ENCODE measurements at regions not wholly inside any gene's neighbourhood (a gene's known extent, or its start where the extent isn't known, plus 50 kb on each side); places are given as distances from the start of the nearest gene placed in this dataset.
A peak's percentile ranks its signal among the peaks of the same experiment; 100 is the strongest.
"Not testable (repeated sequence)": the region's sequence is repeated elsewhere in the genome, so short reads cannot be mapped to it uniquely, and the experiment has no call there.

DNA sequence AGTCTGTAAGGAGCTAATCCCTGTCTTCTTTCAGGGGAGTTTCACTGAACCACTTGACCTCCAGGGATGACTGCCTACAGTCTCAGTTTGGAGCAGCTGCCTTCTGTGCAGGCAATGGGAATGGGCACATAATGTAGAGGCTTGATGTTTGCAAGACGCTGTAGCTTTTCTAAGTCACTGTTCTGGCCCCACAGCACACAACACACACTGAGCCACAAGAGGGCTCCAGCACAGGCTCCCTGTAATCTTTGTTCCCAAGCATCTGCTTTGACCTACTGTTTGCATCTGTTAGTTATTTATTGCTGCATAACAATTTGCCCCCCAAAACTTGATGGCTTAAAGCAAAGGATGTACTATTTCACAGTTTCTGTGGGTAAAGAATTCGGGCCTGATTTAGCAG, 419.0 kb upstream of the ASIC2 start:
- DNase-seq, result no peak

DNA sequence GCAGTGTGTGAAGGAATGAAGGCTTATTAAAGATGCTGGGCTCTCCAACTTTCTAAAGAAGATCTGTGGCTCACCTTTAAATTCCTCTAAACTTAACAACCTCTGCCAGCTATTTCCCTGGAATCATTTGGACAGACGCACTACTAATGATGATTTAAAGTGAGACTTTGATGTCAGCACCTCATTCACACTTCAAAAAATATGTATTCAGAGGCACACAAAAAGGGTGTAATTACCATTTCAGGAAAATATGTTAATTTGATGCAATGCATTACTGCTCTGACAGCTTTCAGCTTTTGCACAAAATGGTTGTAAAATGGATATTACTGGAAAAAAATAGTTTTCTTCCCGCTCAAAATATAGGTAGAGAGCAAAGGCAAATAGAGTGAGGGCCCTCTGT, 423.9 kb upstream of the ASIC2 start:
- DNase-seq, result no peak

DNA sequence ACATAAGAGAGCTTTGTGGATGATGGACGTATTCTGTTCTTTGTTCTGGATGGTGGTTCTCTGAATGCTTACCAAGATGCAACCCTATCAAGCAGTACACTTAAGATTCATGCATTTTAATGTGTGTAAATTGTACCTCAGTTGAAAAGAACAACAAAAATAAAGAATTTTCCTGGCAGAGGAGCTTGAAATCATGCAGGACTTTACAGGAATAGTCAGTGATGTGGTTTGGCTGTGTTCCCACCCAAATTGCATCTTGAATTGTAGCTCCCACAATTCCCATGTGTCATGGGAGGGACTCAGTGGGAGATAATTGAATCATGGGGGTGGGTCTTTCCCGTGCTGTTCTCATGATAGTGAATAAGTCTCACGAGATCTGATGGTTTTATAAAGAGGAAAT, 430.6 kb upstream of the ASIC2 start:
- not testable (repeated sequence) for DNase-seq

DNA sequence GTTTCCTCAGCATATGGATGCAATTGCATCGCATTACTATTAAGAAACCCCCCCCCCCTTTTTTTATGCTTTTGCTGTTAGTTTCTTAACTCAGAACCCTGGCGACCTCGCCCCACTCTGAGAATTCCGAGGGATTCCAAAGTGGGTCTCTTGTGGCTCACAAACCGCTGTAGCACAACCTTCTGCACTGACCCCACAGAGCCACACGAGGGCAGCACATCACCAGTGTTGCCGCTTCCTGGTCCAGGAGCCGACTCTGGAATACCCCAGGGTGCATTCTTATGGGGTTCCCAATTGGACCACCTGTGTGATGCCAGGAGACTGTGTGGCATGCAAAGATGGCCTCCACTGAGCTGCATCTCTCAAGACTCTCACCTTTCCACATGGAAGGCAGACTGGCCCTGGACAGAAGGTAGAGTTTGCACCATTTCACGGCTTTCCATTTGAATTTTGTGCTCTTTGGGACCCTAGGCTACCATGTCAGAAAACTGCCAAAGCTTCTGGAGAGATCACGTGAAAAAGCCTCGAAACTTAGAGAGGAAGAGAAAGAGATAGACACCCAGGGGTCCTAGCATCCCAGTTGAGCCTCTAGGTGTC, 432.7 kb upstream of the ASIC2 start:
- DNase-seq, result peak; percentile 20

DNA sequence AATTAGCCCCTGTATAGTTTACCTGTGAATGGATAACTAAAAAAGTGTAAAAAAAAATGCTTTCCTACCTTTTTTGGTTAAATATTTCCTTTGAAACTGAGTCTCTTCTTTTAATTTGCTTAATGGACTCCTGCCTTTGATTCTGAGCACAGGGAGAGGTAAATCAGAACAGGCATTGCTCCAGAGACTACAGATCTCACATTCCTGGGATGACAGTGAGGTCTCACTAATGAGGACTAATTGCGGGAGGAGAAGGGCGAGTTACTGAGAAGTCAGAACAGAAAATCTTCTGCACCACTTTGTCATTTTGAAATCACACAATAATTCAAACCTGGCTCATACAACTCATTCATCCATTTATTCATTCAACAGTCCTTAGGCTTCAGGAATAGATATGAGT, 437.0 kb upstream of the ASIC2 start:
- DNase-seq, result no peak

DNA sequence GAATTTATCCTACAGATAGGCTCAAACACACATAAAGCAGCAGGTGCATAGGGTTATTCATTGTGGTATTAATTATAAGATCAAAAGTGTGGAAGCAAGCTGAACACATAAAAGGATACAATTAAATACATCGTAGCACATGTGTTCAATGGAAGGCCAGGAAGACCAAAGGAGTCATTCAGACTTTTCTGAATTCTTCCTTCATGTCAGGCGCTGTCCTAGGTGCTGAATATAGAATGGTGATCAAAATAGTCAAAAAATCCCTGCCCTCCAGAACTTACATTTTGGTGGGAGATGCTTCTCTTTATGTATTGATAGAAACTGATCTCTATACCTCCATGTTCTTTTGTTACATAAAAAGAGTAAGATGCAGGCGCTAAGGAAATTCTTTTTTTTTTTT, 439.0 kb upstream of the ASIC2 start:
- no peak for DNase-seq

DNA sequence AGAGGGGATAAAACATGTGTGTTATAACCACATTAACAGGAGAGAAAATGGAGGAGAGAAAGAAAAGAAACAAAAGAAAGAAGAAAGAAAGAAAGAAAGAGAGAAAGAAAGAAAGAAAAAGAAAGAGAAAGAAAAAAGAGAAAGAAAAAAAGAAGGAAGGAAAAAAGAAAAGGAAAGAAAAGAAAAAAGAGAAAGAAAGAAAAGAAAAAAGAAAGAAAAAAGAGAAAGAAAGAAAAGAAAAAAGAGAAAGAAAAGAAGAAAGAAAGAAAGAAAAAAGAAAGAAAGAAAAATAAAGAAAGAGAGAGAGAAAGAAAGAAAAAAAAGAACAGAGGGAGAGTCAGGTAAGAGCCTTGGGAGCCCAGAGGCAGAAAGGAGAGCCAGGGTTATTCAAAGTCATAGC, 446.6 kb upstream of the ASIC2 start:
- DNase-seq, result no peak

DNA sequence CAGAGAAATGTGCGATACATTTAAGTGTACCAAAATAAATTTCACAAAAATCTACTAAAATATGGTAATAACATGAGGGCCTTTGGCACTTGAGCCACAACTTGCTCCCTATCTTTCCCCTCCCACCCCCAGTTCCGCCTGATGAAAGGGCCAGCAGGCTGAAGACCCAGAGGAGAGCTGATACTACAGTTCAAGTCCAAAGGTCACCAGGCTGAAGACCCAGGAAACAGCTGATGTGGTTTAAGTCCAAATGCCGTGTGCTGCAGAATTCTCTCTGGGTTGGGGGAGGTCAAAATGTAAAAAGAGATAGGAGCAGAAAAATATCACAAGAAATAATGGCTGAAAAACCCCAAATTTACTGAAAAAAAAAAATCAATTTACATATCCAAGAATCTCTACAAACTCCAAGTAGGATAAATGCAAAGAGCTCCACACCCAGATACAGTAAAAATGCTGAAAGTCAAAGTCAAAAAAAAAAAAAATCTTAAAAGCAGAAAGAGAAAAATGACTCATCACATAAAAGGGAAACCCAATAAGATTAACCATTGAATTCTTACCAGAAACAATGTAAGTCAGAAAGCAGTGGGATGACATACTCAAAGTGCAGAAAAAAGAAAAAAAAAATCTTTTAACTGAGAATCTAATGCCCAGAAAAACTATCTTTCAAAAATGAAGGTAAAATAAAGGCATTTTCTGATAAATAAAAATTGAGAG, 452.1 kb upstream of the ASIC2 start:
- DNase-seq, result no peak

DNA sequence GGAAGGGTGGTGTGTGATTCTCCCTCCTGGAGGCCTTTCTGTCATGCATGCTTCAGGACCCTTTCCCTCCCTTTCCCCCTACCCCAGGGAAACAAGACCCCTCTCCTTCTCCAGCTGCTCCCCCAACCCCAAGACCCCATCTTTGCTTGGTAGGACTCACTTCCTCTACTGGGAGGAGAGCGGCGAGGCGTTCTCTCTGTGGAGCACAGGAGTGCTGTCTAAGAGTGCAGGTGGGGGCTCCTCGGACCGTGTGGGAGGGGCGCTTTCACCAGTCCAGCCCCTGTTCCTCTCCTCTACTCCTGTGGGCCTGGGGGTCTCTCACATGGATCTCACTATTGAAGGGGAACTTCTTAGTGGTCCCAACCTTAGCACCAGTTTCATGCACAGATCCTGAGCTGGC, 456.1 kb upstream of the ASIC2 start:
- no peak for DNase-seq

DNA sequence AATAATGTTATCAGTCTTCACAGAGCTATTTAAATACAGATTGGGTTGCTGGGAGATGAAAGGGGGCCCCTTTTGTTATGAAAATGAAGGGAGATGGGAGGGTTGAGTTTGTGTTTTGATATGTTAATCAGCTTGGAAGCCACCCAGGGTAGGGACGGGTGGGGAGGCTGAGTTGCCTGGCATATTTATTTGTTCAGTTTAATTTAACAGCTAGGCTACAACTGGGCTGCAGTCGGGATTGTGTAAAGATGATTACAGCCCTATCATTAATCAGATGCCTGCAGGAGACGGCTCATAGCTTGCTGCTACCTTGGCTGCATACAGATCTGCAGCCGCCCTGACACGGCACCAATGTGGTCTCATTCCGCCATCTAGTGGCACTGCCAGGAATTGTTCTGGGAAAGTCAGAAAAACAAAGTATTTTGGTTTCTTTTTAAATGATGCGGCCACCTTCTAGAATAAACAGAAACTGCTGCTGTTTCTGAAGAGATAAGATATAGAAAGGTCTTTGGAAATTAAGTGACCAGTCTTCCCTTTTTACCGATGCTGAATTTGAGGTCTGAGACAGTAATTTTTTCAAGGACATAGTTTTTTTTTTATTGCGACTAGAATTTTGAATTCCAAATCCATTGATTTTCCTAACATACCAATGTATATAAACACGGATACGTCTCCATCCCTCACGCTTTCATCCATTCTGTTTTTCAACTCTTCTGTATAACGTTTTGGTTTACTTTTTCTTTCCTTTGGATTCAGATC, 458.0 kb upstream of the ASIC2 start:
- DNase-seq, result peak; percentile 15

DNA sequence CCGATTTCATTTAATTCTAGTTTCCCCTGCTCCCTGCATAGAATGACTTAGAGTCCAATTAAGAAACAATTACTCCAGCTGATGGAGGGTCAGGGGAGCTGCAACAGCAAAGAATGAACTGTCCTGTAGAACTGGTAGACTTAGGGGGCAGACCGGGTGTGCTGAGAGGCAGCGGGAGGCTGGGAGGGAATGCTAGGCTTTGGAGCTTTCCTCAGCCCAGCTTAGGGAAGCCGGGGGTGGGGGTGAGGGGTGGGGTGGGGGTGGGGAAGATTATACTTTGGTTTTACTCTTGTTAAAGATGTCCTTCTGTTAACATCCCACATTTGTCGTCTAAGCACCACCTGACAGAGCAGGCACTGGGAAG, 458.6 kb upstream of the ASIC2 start:
- DNase-seq, result no peak

DNA sequence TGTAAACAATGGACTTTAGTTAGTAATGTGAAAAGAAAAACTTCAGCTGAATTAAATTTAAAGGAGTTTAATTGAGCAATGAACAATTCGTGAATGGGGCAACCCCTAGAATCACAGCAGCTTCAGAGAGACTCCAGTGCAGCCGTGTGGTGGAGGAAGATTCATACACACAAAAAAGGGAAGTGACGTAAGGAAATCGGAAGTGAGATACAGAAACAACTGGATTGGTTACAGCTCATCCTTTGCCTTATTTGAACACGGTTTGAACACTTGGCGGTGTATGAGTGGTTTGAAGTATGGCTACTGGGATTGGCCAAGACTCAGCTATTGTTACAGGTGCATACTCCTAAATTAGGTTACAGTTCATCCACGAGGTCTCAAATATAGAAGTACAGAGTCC, 460.4 kb upstream of the ASIC2 start:
- no peak for DNase-seq

DNA sequence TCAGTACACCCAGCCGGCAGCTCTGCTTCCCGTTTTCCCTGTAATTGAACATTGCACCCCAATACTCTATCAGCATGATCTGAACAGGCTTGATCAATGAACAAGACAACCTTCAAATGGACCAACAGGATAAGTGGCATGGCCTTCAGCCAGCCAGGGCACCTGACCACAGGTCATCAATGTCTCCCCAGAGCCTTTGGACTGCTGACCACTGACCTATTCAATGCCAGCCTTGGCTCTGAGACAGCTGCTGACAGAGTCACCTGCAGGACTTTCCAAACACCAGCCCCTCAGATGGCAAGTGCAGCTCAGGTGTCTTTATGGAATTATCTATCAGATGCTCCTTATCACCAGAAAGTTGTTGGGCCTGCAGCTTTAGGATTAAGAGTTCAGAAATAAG, 462.9 kb upstream of the ASIC2 start:
- DNase-seq, result no peak

DNA sequence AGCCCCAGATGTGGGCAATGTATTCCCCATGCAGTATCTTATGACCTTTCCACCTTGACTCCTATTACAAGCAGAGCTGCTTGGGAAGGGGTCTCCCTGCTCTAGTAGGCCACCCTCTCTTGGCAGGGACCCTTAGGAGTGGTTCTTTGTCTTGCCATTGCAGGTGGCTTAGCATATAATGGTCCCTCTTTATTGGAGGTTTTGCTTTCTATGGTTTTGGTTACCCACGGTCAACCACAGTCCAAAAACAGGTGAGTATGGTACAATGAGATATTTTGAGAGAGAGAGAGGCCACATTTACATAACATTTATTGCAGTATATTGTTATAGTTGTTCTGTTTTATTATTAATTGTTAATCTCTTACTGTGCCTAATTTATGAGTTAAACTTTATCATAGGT, 472.8 kb upstream of the ASIC2 start:
- no peak for DNase-seq

DNA sequence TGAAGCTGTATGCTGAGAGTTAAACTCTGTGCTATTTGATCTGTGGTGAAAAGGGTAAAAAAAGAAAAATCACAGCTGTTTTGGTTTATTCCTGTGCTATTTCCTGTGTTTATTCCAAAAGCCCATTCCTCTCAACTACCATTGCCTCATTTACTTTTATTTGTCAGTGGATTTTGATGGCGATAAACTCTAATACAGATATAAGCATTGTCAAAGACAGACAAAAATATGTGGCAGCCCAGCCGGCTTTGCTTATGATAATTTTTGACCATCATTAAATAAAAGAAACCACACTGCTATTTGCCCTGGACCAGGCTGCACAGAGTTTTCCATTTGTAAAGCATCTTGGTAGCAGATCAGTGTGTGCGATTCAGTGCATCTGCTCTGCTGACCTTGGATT, 473.6 kb upstream of the ASIC2 start:
- DNase-seq, result no peak

DNA sequence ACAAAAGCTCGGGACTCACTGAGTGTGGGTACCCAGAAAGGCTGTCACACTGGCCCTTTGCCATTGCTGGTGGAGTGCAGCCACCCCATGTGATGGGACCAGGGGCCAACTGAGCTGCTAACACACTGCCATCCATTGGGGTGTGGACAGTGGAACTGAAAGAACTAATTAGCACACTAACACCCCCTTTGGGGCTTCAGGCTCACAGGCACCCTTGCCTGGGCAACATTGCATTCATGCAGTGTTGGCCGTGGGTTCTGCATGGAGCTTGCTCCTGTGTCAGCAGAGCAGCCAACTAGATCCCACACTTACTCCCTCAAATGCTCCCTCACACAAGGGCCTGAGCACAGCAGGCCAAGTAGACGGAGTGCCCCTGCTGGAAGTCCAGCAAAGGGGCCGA, 476.0 kb upstream of the ASIC2 start:
- no peak for DNase-seq

DNA sequence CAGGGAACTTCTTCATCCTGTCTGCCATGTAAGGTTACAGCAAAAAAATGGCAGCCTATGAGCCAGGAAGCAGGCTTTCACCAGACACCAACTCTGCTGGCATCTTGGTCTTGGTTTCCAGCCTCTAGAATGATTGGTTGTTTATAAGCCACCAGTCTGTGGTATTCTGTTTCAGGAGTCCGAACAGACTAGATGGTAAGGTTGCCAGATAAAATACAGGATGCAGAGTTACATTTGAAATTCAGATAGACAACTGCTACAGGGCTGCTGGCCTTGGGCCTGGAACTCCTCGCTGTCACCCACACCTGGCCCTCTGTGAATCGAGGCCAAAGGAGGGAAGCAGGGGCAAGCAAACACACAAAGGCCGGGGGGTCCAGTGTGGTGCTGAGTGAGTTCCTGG, 478.8 kb upstream of the CCL2 start:
- DNase-seq, result no peak

DNA sequence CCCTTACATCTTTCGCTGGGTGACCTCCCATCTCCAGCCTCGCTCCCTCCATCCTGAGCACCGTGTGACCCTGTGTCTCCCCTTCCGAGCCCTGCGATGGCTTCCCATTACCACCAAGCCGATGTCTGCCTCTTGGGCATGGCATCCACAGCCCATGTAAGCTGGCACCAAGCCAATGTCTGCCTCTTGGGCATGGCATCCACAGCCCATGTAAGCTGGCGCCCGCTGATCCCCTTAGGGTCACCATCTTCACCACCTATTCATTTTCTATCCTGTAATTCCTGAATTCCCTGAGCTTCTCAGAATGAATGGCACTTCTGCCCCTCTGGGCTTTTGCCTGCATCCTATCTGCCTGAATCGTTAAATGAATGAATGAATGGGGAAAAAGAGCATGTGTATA, 478.2 kb upstream of the CCL2 start:
- DNase-seq, result no peak

DNA sequence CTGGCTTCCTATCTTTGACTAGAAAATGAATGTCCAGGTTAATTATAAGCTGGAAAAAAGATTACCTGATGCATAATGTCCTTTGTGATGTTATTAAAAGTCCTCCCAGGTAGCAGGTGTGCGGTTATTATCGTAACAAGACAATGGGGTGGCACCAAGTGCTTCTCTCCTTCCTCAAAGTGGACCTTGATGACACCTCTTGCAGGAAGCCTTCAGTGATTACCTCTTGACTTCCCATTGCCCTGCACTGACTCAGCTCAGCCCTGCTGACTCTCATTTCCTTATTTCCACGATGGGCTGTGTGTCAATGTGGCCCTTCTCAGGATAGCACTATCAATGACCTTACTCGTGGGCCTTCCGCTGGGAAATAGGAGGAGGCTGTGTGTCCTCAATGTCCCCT, 477.4 kb upstream of the CCL2 start:
- no peak for DNase-seq

DNA sequence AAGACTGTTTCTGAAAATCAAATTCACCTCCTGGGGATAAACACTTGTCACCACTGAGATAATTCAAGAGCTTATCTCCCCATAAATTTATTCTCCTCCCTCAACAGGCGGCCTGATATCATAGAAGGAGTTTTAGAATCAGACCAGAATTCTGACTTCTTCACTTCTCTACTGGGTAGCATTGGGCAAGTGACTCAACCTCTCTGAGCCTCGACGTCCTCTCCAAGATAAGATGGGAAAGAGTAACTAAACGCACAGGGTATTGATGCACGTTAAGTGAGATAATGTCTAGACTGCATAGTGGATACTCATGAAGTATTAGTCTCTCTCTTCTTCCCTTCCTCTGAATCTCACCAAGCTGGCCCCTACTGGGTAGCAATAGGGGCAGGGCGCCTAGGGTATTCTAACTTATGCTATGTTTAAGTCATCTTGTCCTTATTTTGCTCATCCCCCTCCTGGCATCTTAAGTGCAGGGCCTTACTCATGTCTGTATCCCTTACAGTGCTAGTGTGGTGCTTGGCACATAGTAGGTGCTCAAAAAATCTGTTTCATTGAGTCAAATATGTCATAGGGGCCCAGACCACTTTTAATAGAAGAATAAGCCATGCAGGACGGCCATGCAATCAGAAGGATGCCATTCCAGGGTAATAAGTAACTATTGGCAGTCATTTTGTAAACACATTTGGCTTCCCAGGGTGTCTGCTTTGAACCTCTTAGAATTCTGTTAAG, 476.4 kb upstream of the CCL2 start:
- no peak for DNase-seq

DNA sequence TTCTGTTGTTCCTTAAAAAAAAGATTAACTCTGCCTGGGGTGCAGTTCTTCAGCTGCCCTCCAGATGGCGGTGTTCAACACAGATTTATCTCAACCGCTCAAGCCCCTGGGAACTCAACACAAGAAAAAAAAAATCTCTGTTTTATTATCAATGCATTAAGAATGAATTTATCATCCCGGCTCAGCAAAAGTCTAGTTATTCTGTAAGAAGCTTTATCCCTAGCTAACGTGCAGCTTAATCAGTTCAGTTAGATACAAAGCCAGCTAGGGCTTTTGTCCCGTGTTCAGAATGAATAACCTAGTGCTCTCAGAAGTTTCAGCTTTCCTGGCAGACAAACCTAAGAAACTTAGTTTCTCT, 475.9 kb upstream of the CCL2 start:
- DNase-seq, result peak; percentile 48

DNA sequence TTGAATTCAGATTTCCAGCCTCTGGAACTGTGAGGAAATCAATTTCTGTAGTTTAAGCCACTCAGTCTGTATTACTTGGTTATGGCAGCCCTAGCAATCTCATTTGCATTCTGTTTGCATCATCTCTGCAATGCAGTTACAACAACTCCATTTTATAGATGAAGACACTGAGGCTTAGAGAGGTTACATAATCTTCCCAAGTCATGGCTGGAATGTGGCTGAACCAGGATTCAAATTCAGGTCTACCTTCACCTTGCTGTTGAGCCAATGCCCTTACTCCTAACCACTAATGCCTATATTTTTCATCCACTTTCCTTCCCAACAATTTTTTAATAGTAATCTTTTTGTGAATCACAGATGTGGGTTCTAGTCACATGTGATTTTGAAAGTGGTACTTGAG, 469.8 kb upstream of the CCL2 start:
- DNase-seq, result no peak

DNA sequence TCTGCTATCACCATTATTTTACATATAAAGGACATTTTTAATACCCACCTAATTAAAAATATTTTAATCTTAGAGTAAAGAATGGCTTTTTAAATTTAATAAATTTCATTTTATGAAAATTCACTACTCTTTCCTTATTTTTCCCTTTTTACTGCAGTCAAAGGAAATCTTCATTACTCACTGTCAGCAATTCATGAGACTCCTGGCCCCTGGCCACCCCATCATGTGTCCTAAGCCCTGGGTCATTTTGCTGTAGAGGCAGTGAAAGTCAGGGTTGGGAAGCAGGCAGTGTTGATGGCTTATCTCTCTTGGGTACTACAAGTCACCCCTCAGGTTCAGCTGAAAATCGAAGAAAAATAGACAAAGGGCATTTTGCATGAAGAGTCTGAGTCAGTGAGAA, 468.6 kb upstream of the CCL2 start:
- no peak for DNase-seq

DNA sequence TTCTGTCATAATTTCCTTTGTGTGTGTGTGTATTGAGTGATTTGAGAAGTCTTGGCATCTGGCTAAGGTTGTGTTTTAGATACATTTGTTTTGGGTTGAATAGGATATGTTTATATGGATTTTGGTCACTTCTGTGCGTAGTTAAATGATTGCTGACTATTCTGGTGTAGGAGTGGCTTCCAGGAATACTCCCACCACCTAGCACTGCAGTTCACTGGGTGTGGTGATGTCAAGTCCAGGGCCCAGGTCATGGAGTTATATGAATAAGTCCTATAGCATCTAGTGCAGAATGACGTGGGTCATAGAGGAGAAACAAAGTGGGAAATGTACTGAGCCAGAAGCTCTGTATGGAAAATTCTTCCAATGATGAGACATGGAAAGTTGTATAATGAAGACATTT, 465.4 kb upstream of the CCL2 start:
- no peak for DNase-seq
